Fibroblast of mammary gland (primary cell): ENCODE measurements at regions not wholly inside any gene's neighbourhood (a gene's known extent, or its start where the extent isn't known, plus 50 kb on each side); places are given as distances from the start of the nearest gene placed in this dataset.

Source experiments
- DNase-seq: peaks from one replicate; pipeline ENCODE4 v3.0.0-alpha.2; 2010; ENCODE audit warnings: low read depth
- H3K4me3 ChIP-seq: 2 replicates; pipeline ENCODE4 v1.5.1; 2011; ENCODE audit warnings: low read depth, mild to moderate bottlenecking, low read length, moderate library complexity; ENCODE audit not compliant: control insufficient read depth
- CTCF ChIP-seq: conservative IDR thresholded peaks from 2 replicates; pipeline ENCODE4 v1.5.1; 2011; ENCODE audit warnings: low read depth, low read length, inconsistent platforms; ENCODE audit not compliant: control insufficient read depth, insufficient read depth

GRCh38 chr10:33673839-33674415 lies 339.5 kb upstream of the NRP1 start:
- no peak for DNase-seq
- no peak overlapping the region for H3K4me3 ChIP-seq
- TF ChIP-seq CTCF = no peak

GRCh38 chr10:33669904-33670303 lies 335.4 kb upstream of the NRP1 start:
- no peak for TF ChIP-seq CTCF
- no peak for DNase-seq
- H3K4me3 ChIP-seq = no peak overlapping the region

- H3K4me3 ChIP-seq = no peak overlapping the region
- TF ChIP-seq CTCF = no peak
- peak; percentile 22 for DNase-seq
Observed at GRCh38 chr10:33666686-33667480, 332.4 kb upstream of the NRP1 start.

GRCh38 chr10:33665501-33665900 lies 331.0 kb upstream of the NRP1 start:
- DNase-seq = peak; percentile 88
- no peak overlapping the region for H3K4me3 ChIP-seq
- no peak for TF ChIP-seq CTCF

- DNase-seq = peak; percentile 33
- no peak for TF ChIP-seq CTCF
- no peak overlapping the region for H3K4me3 ChIP-seq
Observed at GRCh38 chr10:33664070-33664469, 329.6 kb upstream of the NRP1 start.

GRCh38 chr10:33661580-33662336 lies 327.3 kb upstream of the NRP1 start:
- DNase-seq = peak; percentile 60

More at GRCh38 chr10:33661580-33662336, 327.3 kb upstream of the NRP1 start:
- no peak for TF ChIP-seq CTCF
- H3K4me3 ChIP-seq = no peak overlapping the region
